ENCODE measurements at regions not wholly inside any gene's neighbourhood (a gene's known extent, or its start where the extent isn't known, plus 50 kb on each side); places are given as distances from the start of the nearest gene placed in this dataset.

DNA sequence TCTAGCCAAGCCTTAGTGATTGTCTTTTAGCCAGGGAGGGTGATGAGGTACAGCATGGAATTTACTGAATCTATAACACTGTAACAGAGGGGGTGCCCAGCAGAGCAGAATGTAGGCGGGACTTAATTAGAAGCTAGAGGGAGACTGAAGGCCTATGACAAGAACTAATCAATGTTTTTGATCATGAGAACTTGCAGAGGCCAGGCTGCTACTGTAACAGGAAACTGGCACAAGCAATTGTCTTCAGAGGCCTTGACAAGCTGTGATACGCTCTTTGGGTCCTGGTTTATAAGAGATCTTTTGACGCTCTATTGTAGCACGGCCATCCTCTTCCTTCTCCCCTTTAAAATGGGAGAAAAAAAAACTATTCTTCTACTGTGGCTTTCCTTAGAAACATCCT, 1297.3 kb downstream of the JRKL start:
- TF ChIP-seq, protein P1, sequence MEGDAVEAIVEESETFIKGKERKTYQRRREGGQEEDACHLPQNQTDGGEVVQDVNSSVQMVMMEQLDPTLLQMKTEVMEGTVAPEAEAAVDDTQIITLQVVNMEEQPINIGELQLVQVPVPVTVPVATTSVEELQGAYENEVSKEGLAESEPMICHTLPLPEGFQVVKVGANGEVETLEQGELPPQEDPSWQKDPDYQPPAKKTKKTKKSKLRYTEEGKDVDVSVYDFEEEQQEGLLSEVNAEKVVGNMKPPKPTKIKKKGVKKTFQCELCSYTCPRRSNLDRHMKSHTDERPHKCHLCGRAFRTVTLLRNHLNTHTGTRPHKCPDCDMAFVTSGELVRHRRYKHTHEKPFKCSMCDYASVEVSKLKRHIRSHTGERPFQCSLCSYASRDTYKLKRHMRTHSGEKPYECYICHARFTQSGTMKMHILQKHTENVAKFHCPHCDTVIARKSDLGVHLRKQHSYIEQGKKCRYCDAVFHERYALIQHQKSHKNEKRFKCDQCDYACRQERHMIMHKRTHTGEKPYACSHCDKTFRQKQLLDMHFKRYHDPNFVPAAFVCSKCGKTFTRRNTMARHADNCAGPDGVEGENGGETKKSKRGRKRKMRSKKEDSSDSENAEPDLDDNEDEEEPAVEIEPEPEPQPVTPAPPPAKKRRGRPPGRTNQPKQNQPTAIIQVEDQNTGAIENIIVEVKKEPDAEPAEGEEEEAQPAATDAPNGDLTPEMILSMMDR (IDR thresholded peaks at IDR 0.05): no peak
- TF ChIP-seq EP300 (IDR thresholded peaks at IDR 0.05): no peak

Measured in sigmoid colon (tissue), 4 donors.